ENCODE measurements at regions not wholly inside any gene's neighbourhood (a gene's known extent, or its start where the extent isn't known, plus 50 kb on each side); places are given as distances from the start of the nearest gene placed in this dataset.

DNA sequence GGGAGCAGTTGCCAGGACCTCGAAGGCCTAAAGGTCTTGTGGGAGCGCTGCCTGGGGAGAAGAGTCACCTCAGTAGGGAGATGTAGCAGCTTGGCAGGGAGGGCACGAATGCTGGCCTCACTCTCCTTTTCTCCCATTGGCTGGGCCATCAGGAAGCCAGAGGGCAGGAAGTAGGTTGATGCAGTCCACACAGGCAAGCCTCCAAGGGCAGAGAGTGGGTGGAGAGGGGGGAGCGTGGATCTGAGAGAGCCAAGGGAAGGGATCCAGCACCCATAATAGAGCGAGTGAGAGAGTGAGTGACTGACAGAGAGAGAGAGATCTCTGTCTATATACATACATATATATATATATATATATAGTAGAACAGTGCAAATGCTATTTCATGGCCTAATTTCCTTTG lies 215.3 kb upstream of the LRFN2 start:
- CTCF ChIA-PET, result no interaction called here

DNA sequence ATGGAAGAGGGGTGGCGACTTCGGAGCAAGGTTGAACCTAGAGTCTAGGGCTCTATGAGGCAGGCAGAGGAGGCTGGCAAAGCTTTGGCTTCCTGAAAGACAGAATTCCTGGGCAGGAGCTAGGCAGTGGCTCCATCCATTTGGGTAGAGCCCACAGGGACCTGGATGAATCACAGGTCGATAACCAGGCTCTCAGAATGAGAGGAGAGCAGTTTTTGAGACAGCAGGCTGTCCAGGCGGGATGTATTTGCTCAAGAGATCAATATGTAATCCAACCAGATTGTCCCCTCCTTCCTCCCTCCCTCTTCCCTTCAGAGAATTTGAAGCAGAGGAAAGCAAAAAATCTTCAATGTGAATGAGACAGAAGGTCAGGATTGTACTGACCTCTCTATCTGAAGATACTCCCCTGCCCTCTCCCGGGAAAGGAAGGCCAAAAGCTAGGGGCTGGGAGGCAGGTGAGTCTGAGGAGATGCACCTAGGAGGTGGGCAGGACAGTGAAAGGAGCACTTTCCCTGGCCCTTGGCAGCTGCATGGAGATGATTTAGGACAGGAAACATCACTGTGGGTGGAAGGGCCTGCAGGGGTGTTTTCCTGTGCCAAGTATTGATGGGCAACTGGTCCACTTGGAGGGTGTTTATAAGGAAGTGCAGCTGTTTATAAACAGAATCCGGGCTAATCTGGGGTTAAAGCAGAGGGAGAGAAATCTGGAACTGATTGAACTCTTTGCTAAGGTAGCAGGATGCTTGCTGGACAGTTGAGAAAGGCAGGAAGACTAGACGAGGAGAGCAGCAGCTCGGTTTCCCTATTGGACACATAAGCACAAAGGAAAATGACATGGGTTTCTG lies 212.4 kb upstream of the LRFN2 start:
- DNase-seq (ENCODE audit: low read depth in 1 of 2, low spot score in 1 of 2), result no peak
- ChIA-PET POLR2A (no interaction called here), CTCF (no interaction called here)
- no peak overlapping the region for H3K4me2 ChIP-seq
- no peaks in the 10 kb centered on the region for H3K9me3 ChIP-seq
- WGBS (ENCODE audit: missing lambda C conversion rate), result 49% methylated on average over 8 of the region's 8 CpGs
- no peak overlapping the region for H3K4me3 ChIP-seq
- TF ChIP-seq CHD2 (IDR thresholded peaks at IDR 0.05; ENCODE audit: low read length, partially characterized antibody) (no peak), EHMT2 (IDR thresholded peaks at IDR 0.05; ENCODE audit: low read depth) (no peak), NPAS2 (CRISPR knock-in tag; IDR thresholded peaks at IDR 0.05; ENCODE audit: borderline replicate concordance) (no peak), SREBF2 (IDR thresholded peaks at IDR 0.05) (no peak)
- TF ChIP-seq, protein P1, sequence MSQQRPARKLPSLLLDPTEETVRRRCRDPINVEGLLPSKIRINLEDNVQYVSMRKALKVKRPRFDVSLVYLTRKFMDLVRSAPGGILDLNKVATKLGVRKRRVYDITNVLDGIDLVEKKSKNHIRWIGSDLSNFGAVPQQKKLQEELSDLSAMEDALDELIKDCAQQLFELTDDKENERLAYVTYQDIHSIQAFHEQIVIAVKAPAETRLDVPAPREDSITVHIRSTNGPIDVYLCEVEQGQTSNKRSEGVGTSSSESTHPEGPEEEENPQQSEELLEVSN (IDR thresholded peaks at IDR 0.05; ENCODE audit: borderline replicate concordance, low read depth), result no peak
- TF ChIP-seq, protein P2, sequence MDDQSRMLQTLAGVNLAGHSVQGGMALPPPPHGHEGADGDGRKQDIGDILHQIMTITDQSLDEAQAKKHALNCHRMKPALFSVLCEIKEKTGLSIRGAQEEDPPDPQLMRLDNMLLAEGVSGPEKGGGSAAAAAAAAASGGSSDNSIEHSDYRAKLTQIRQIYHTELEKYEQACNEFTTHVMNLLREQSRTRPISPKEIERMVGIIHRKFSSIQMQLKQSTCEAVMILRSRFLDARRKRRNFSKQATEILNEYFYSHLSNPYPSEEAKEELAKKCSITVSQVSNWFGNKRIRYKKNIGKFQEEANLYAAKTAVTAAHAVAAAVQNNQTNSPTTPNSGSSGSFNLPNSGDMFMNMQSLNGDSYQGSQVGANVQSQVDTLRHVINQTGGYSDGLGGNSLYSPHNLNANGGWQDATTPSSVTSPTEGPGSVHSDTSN (IDR thresholded peaks at IDR 0.05), result no peak
- H3K4me1 ChIP-seq, result no peaks in the 10 kb centered on the region
- ATAC-seq, result no peak
- FAIRE-seq, result no peak
- no peak overlapping the region for H3K27ac ChIP-seq

More for the DNA sequence above, 215.3 kb upstream of the LRFN2 start:
- ATAC-seq (no peak), FAIRE-seq (no peak), DNase-seq (ENCODE audit: low read depth in 1 of 2, low spot score in 1 of 2) (no peak)
- H3K27ac ChIP-seq, result no peak overlapping the region
- WGBS (ENCODE audit: missing lambda C conversion rate), result 72% methylated on average over 5 of the region's 5 CpGs
- no peak overlapping the region for H3K4me2 ChIP-seq
- TF ChIP-seq RAD21 (conservative IDR thresholded peaks at IDR 0.05 in 1 of 2, IDR thresholded peaks at IDR 0.05 in 1 of 2) (no peak), ZSCAN20 (CRISPR knock-in tag; IDR thresholded peaks at IDR 0.05) (no peak)
- no peaks in the 10 kb centered on the region for H3K9me3 ChIP-seq
- no peak overlapping the region for H3K4me3 ChIP-seq
- H3K4me1 ChIP-seq, result peaks cover 10% of the 10 kb centered on the region
- POLR2A ChIA-PET, result no interaction called here

DNA sequence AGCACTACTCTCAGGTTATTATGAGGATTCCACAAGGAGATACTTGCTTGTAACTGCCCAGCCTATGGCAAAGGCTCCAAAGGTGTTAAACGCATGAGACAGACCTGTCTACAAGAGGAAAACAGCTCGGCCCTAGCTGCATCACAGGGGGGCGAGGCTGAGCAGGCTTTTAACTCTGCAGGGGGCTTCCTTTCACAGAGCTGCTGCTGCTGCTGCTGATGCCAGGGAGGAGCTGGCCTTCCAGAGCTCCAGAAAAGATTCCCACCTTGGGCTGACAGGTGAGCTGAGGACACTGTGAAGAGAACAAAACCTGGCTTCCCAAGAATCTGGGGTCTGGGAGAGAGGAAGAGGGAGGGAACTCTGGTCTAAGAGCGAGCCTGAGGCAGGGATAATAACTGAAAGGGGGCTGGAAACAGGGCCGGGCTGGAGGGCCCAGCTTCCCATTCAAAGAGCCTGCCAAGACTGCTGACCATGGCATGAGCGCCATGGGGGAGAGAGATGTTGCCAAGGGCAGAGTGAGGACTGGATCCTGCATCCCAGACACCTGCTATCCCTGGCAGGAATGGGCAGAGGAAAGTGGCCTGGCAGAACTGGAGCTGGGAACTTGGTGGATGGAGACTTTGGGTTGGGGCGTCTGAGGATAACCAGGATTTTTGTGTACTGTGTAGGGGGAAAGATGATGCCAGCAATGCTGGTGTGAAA lies 211.1 kb upstream of the LRFN2 start:
- Histone ChIP-seq H3K4me2 (no peak overlapping the region), H3K9me3 (no peaks in the 10 kb centered on the region), H3K4me1 (no peaks in the 10 kb centered on the region), H3K4me3 (no peak overlapping the region), H3K27ac (no peak overlapping the region)
- FAIRE-seq, result no peak
- 38% methylated on average over 7 of the region's 7 CpGs for WGBS (ENCODE audit: missing lambda C conversion rate)
- no peak for DNase-seq (ENCODE audit: low read depth in 1 of 2, low spot score in 1 of 2)
- ChIA-PET POLR2A (no interaction called here), CTCF (interaction anchor here (1.0 kb wide), 1 partner anchor 21 kb away, joined by 3 read pairs; no protein-coding TSS in a partner anchor)
- TF ChIP-seq NFE2L2 (conservative IDR thresholded peaks at IDR 0.05; ENCODE audit: low read length) (no peak), GATA3 (IDR thresholded peaks at IDR 0.05; ENCODE audit: borderline replicate concordance) (no peak), EHMT2 (IDR thresholded peaks at IDR 0.05; ENCODE audit: low read depth) (no peak), ESRRA (IDR thresholded peaks at IDR 0.05; ENCODE audit: borderline replicate concordance, low read length) (no peak), KDM5A (IDR thresholded peaks at IDR 0.05) (no peak), CBX2 (IDR thresholded peaks at IDR 0.05; ENCODE audit: borderline replicate concordance, low read depth) (no peak), HDAC2 (IDR thresholded peaks at IDR 0.05) (no peak), EHF (CRISPR knock-in tag; IDR thresholded peaks at IDR 0.05) (no peak)
- TF ChIP-seq, protein P3, sequence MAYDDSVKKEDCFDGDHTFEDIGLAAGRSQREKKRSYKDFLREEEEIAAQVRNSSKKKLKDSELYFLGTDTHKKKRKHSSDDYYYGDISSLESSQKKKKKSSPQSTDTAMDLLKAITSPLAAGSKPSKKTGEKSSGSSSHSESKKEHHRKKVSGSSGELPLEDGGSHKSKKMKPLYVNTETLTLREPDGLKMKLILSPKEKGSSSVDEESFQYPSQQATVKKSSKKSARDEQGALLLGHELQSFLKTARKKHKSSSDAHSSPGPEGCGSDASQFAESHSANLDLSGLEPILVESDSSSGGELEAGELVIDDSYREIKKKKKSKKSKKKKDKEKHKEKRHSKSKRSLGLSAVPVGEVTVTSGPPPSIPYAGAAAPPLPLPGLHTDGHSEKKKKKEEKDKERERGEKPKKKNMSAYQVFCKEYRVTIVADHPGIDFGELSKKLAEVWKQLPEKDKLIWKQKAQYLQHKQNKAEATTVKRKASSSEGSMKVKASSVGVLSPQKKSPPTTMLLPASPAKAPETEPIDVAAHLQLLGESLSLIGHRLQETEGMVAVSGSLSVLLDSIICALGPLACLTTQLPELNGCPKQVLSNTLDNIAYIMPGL (CRISPR knock-in tag; IDR thresholded peaks at IDR 0.05; ENCODE audit: borderline replicate concordance), result no peak
- TF ChIP-seq, protein P4, sequence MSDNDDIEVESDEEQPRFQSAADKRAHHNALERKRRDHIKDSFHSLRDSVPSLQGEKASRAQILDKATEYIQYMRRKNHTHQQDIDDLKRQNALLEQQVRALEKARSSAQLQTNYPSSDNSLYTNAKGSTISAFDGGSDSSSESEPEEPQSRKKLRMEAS (IDR thresholded peaks at IDR 0.05), result no peak
- ATAC-seq, result no peak
